SH-SY5Y (cell line): ENCODE measurements at regions not wholly inside any gene's neighbourhood (a gene's known extent, or its start where the extent isn't known, plus 50 kb on each side); places are given as distances from the start of the nearest gene placed in this dataset.

ENCODE experiments used
- GATA2 ChIP-seq: IDR thresholded peaks from 2 replicates; pipeline ENCODE4 v1.6.1; 2011; ENCODE audit warnings: mild to moderate bottlenecking, low read depth, low read length
- GATA3 ChIP-seq: IDR thresholded peaks from 2 replicates; pipeline ENCODE4 v1.6.1; 2011; ENCODE audit warnings: low read depth, mild to moderate bottlenecking, low read length, moderate library complexity

DNA sequence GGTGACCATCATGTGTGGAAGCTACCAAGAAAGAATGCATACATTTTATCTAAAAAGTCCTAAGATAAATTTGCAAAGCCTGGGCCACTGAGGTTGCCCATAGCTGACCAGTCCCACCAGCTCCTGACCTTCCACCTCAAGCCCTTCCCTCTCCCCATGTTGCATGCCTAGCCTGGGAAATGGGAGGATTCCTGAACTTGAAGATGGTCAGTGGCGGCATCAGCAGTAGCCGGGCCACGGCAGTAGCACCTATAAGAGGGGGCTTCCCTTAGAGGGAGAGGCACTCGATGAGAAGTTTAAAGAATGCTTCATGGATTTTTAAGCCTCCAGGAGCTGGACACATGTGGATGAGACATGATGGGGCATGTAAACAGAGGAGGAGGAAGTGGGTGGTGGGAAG is 172.1 kb downstream of the KLF13 start:
- TF ChIP-seq GATA2: no peak
- TF ChIP-seq GATA3: no peak
